ENCODE measurements at regions not wholly inside any gene's neighbourhood (a gene's known extent, or its start where the extent isn't known, plus 50 kb on each side); places are given as distances from the start of the nearest gene placed in this dataset.

DNA sequence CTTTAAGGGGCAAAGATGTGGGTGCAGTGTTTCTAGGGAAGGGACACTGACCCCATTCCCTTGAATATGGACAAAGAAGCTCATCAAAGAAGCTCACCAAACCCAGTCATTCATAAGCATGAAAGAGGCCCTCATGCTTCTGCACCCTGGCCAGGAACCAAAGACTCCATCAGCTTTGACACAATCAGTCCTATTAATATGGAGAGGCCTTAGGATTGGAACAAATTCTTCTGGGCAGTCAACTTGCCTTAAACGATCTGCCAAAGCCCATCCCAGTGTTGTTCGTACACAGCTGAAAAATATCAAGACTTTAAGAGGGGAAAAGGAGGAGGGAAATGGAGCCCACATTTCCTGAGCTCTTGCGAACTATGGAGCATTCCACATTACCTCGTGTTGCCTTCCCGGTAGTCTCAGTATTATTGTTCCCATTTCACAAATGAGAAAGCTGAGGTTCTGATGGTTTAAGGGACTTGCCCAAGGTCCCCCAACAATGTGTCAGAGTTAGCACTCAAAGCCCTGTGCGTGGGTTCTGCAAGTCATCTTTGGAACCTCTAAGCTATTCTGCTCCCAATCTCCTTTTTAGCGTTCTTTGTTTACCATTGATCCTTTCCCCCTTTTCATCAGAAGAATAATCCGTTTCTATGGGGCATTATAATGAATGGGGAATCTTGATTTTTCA, 161.9 kb downstream of the ZBTB18 start:
- DNase-seq (ENCODE audit: low read depth, low spot score) (no peak), ATAC-seq (no peak)
- no peaks in the 10 kb centered on the region for H3K4me1 ChIP-seq (ENCODE audit: control insufficient read depth, insufficient read depth, low read length)
- intact Hi-C loops (cut with micrococcal nuclease; ENCODE audit: unreplicated experiment): no loop called here
- CTCF ChIA-PET: no interaction called here
- no peaks in the 10 kb centered on the region for H3K9me3 ChIP-seq (ENCODE audit: control insufficient read depth, insufficient read depth, low read depth, low read length)
- no TSS peak for BruUV-seq (replicated peaks)
- TF ChIP-seq CTCF (IDR thresholded peaks at IDR 0.05): no peak
- TF ChIP-seq, protein P1, sequence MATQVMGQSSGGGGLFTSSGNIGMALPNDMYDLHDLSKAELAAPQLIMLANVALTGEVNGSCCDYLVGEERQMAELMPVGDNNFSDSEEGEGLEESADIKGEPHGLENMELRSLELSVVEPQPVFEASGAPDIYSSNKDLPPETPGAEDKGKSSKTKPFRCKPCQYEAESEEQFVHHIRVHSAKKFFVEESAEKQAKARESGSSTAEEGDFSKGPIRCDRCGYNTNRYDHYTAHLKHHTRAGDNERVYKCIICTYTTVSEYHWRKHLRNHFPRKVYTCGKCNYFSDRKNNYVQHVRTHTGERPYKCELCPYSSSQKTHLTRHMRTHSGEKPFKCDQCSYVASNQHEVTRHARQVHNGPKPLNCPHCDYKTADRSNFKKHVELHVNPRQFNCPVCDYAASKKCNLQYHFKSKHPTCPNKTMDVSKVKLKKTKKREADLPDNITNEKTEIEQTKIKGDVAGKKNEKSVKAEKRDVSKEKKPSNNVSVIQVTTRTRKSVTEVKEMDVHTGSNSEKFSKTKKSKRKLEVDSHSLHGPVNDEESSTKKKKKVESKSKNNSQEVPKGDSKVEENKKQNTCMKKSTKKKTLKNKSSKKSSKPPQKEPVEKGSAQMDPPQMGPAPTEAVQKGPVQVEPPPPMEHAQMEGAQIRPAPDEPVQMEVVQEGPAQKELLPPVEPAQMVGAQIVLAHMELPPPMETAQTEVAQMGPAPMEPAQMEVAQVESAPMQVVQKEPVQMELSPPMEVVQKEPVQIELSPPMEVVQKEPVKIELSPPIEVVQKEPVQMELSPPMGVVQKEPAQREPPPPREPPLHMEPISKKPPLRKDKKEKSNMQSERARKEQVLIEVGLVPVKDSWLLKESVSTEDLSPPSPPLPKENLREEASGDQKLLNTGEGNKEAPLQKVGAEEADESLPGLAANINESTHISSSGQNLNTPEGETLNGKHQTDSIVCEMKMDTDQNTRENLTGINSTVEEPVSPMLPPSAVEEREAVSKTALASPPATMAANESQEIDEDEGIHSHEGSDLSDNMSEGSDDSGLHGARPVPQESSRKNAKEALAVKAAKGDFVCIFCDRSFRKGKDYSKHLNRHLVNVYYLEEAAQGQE (IDR thresholded peaks at IDR 0.05; ENCODE audit: insufficient read depth in 1 of 2, low read depth in 2 of 2, low read length in 1 of 2): no peak
- TF ChIP-seq POLR2AphosphoS5 (IDR thresholded peaks at IDR 0.05; ENCODE audit: low read depth, low read length): no peak
- no peak for TF ChIP-seq SIN3A (IDR thresholded peaks at IDR 0.05; ENCODE audit: borderline replicate concordance, insufficient read depth, low read depth, low read length)
- no peak for TF ChIP-seq TCF7L2 (IDR thresholded peaks at IDR 0.05; ENCODE audit: low read depth, low read length)
- H3K27me3 ChIP-seq (ENCODE audit: control insufficient read depth, insufficient read depth, low read length): no peaks in the 10 kb centered on the region
- in situ Hi-C loops (cut with HindIII; ENCODE audit: low pct_unique_long_range_greater_than_20kb, low sequenced_read_pairs): no loop called here
- no peak overlapping the region for H3K27ac ChIP-seq (ENCODE audit: low read length)
- POLR2A ChIA-PET: no interaction called here
- H3K4me3 ChIP-seq (ENCODE audit: low read depth in 2 of 2, low read length in 2 of 2): no peak overlapping the region
- no peaks in the 10 kb centered on the region for H3K36me3 ChIP-seq (ENCODE audit: control insufficient read depth, insufficient read depth, low read length)

DNA sequence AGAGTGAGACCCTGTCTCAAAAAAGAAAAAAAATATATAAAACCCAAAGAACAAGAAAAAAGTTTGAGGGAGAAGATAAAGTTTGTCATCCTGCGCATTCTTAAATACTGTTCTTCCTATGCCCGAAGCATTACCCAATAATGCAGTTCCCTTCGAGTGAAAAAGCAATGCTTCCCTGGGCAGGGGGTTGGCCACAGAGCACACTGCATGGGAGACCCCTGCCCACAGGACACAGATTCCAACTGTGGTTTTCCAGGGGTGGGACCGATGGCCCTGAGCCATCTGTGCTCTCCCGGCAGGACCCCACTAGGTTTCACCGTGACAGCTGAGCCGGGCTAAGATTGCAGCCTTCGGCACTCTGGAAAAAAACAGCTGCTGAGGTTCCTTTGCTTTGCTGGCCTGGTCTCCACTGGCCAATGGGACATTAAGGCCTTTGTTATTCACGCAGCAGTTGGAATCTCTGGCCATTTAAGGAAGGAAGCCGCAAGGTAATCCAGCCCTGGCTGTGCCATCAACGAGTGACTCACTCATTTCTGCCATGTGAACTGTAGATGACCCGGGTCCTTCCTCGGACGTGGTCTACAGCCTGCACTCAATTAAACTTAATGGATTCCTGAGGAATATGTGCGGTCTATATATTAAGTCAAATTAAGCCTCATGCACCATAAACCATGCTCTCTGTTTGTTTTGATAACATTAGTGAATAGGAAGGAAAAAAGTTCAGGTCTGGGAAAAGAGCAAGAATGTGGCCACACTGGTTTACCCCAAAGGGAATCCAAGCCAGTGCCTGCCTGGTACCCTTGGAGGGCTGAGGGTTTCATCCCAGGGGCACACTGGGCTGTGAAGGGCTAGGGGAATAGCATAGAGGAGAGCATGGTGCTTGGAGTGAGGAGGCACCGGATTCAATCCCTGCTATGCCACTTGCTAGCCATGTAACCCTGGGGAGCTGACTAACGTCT, 163.2 kb downstream of the ZBTB18 start:
- TF ChIP-seq, protein P1 (IDR thresholded peaks at IDR 0.05; ENCODE audit: insufficient read depth in 1 of 2, low read depth in 2 of 2, low read length in 1 of 2): no peak
- TF ChIP-seq CTCF (IDR thresholded peaks at IDR 0.05) (no peak), POLR2AphosphoS5 (IDR thresholded peaks at IDR 0.05; ENCODE audit: low read depth, low read length) (no peak), TCF7L2 (IDR thresholded peaks at IDR 0.05; ENCODE audit: low read depth, low read length) (no peak), SIN3A (IDR thresholded peaks at IDR 0.05; ENCODE audit: borderline replicate concordance, insufficient read depth, low read depth, low read length) (no peak)
- no TSS peak for BruUV-seq (replicated peaks)
- CTCF ChIA-PET: no interaction called here
- Histone ChIP-seq H3K4me3 (ENCODE audit: low read depth in 2 of 2, low read length in 2 of 2) (no peak overlapping the region), H3K9me3 (ENCODE audit: control insufficient read depth, insufficient read depth, low read depth, low read length) (no peaks in the 10 kb centered on the region), H3K4me1 (ENCODE audit: control insufficient read depth, insufficient read depth, low read length) (no peaks in the 10 kb centered on the region), H3K27me3 (ENCODE audit: control insufficient read depth, insufficient read depth, low read length) (no peaks in the 10 kb centered on the region), H3K36me3 (ENCODE audit: control insufficient read depth, insufficient read depth, low read length) (no peaks in the 10 kb centered on the region), H3K27ac (ENCODE audit: low read length) (no peak overlapping the region)
- DNase-seq (ENCODE audit: low read depth, low spot score) (no peak), ATAC-seq (0 out of 2 replicates have a peak, but pooled peaks have one; percentile 25)
- intact Hi-C loops (cut with micrococcal nuclease; ENCODE audit: unreplicated experiment) (no loop called here), in situ Hi-C loops (cut with HindIII; ENCODE audit: low pct_unique_long_range_greater_than_20kb, low sequenced_read_pairs) (no loop called here)
- POLR2A ChIA-PET: no interaction called here

All from Panc1 (cell line).